ENCODE measurements at regions not wholly inside any gene's neighbourhood (a gene's known extent, or its start where the extent isn't known, plus 50 kb on each side); places are given as distances from the start of the nearest gene placed in this dataset.

DNA sequence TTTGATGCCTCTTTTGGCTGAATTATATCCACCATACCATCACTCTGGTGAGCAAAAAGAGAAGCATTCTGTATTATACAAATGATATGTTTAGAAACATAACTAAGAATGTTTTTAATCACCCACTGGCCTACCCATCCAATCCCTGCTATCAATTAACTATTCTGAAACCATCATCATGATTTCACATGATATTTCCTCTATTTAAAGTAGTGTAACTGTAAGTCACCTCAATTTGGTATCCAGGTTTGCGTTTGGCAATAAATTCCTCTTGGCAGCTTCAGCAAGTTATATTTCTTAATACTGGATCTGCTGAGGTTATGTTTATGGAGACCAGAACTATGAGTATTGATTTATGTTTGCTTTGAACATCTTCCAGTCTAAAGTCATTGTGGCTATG, 332.1 kb downstream of the UTRN start:
- Histone ChIP-seq H3T11ph (ENCODE audit: low read length) (no peak overlapping the region), H3K27ac (ENCODE audit: insufficient read length, low read depth, low read length) (peak overlapping the region; percentile 62), H3K4ac (ENCODE audit: low read depth, low read length) (no peak overlapping the region), H4K91ac (ENCODE audit: insufficient read length, low read depth, low read length) (no peak overlapping the region), H2AK5ac (ENCODE audit: insufficient read length, low read length) (no peak overlapping the region), H2BK12ac (ENCODE audit: insufficient read length, low read depth, low read length) (no peak overlapping the region), H4K8ac (replicated peaks; ENCODE audit: insufficient read length, low read depth, low read length) (no peak overlapping the region), H3K79me2 (ENCODE audit: insufficient read depth, low read length) (no peaks in the 10 kb centered on the region), H2BK5ac (ENCODE audit: insufficient read length, low read length) (no peak overlapping the region), H3K56ac (ENCODE audit: insufficient read length, low read depth, low read length) (no peak overlapping the region), H2AFZ (ENCODE audit: low read length) (no peak overlapping the region), H3K9me3 (ENCODE audit: control insufficient read depth, low read depth, low read length) (no peaks in the 10 kb centered on the region), H3K23ac (ENCODE audit: insufficient read length, low read depth, low read length) (no peak overlapping the region), H3K18ac (ENCODE audit: insufficient read length, low read depth, low read length) (no peak overlapping the region), H3K79me1 (ENCODE audit: insufficient read depth, low read depth, low read length, poor library complexity, severe bottlenecking) (no peaks in the 10 kb centered on the region), H3K4me1 (ENCODE audit: insufficient read depth, low read length) (peaks cover 11% of the 10 kb centered on the region), H3K23me2 (ENCODE audit: insufficient read length, low read depth, low read length, poor library complexity, severe bottlenecking) (no peaks in the 10 kb centered on the region), H4K20me1 (ENCODE audit: control insufficient read depth, insufficient read depth, insufficient read length) (no peaks in the 10 kb centered on the region), H3K9ac (ENCODE audit: extremely low read depth, insufficient read length, low read length) (no peak overlapping the region), H3K14ac (ENCODE audit: insufficient read depth, low read length) (no peak overlapping the region), H2BK120ac (ENCODE audit: low read depth, low read length, poor library complexity, severe bottlenecking) (no peak overlapping the region), H2BK15ac (ENCODE audit: low read depth, low read length) (no peak overlapping the region), H3K27me3 (ENCODE audit: insufficient read depth, low read length) (no peaks in the 10 kb centered on the region), H3K4me2 (ENCODE audit: insufficient read depth, insufficient read length, low read length) (peak overlapping the region; percentile 34), H4K5ac (ENCODE audit: insufficient read length, low read depth, low read length) (no peak overlapping the region), H2BK20ac (ENCODE audit: low read depth, low read length, poor library complexity, severe bottlenecking) (no peak overlapping the region)
- Mint-ChIP-seq H3K27ac (peak overlapping the region; percentile 74 to 94 (median 90)), H3K27me3 (ENCODE audit: low read depth) (no peaks in the 10 kb centered on the region), H3K4me1 (peaks cover 54 to 57% of the 10 kb centered on the region in 2 experiments), H3K36me3 (ENCODE audit: insufficient read depth in 1 of 3, low read depth in 3 of 3) (no peaks in the 10 kb centered on the region), H3K9me3 (no peaks in the 10 kb centered on the region), H3K4me3 (no peak overlapping the region)
- no peak for DNase-seq
- TF ChIP-seq, protein P1, sequence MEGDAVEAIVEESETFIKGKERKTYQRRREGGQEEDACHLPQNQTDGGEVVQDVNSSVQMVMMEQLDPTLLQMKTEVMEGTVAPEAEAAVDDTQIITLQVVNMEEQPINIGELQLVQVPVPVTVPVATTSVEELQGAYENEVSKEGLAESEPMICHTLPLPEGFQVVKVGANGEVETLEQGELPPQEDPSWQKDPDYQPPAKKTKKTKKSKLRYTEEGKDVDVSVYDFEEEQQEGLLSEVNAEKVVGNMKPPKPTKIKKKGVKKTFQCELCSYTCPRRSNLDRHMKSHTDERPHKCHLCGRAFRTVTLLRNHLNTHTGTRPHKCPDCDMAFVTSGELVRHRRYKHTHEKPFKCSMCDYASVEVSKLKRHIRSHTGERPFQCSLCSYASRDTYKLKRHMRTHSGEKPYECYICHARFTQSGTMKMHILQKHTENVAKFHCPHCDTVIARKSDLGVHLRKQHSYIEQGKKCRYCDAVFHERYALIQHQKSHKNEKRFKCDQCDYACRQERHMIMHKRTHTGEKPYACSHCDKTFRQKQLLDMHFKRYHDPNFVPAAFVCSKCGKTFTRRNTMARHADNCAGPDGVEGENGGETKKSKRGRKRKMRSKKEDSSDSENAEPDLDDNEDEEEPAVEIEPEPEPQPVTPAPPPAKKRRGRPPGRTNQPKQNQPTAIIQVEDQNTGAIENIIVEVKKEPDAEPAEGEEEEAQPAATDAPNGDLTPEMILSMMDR (conservative IDR thresholded peaks at IDR 0.05): no peak
- no CpG with 5 or more reads among the region's 1 CpG for WGBS (ENCODE audit: extremely low coverage, insufficient read length, low lambda C conversion rate)

All from H9 (cell line).